Activated CD4-positive, alpha-beta T cell treated with anti-CD3 and anti-CD28 coated beads for 48 hours (primary cell): ENCODE measurements at regions not wholly inside any gene's neighbourhood (a gene's known extent, or its start where the extent isn't known, plus 50 kb on each side); places are given as distances from the start of the nearest gene placed in this dataset.
A peak's percentile ranks its signal among the peaks of the same experiment; 100 is the strongest.

Experiments used
- DNase-seq: peaks from one replicate; pipeline ENCODE4 v3.0.0-alpha.2; 2020

GRCh38 chr6:137352859-137353258, 133.7 kb upstream of the IFNGR1 start:
- DNase-seq: no peak

- DNase-seq: no peak
Observed at GRCh38 chr6:137351890-137352289, 132.7 kb upstream of the IFNGR1 start.

DNA sequence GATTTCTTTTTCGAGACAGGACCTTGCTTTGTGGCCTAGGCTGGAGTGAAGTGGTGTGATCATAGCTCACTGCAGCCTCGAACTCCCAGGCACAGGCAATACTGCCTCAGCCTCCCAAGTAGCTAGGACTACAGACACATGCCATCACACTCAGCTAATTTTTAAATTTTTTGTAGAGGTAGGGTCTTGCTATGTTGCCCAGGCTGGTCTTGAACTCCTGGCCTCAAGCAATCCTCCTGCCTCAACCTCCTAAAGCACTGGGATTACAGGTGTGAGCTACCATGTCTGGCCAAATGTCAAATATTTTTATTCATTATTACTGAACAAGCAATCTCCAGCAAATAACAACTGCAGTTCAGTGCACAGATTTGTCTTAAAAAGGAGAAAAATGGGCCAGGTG, 131.7 kb upstream of the IFNGR1 start:
- DNase-seq: no peak

GRCh38 chr6:137349856-137350830, 131.0 kb upstream of the IFNGR1 start:
- DNase-seq: no peak

GRCh38 chr6:137348777-137349176, 129.6 kb upstream of the IFNGR1 start:
- no peak for DNase-seq

- DNase-seq: no peak
Observed at GRCh38 chr6:137343241-137343640, 124.1 kb upstream of the IFNGR1 start.

- no peak for DNase-seq
Observed at GRCh38 chr6:137342607-137343190, 123.5 kb upstream of the IFNGR1 start.

GRCh38 chr6:137341681-137342195, 122.6 kb upstream of the IFNGR1 start:
- peak; percentile 43 for DNase-seq

- no peak for DNase-seq
Observed at GRCh38 chr6:137339929-137340559, 120.9 kb upstream of the IFNGR1 start.

DNA sequence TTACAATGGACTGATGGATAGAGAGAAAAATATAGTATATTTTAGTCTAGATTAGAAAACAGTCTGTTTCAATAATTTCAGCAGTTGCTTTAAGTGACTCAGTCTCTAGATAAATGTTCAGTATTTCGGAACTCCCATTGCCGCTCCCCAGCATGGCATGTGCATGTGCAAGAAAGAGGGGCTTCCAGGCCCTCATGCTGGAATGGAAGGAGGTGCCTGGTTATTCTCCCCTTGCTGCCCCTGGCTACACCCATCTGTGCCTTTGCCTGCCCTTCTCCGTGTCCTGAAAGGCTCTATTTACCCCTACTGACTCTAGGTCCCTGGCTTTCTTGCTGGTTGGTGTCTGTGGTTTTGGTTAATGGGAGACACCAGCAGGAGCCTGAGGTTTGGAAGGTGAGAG, 115.7 kb upstream of the IFNGR1 start:
- DNase-seq: no peak

DNA sequence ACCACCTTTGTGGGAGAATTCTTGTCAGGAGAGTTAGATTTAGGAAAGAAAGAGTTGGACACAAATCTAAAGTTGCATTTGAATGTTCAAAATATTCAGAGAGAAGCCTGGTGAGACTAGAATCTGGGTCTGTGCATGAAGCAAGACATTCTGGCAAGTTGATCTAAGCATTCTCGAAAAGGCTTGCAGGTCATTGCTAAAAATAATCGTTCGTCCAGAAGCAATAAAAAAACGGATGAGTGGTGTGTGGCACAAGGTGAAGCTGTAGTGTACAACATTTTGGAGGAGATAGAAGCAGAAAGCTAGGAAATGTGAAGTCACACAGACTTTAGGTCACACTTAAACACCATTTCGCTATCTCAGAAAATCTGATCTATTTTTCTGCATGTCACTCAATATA, 114.9 kb upstream of the IFNGR1 start:
- DNase-seq: no peak

DNA sequence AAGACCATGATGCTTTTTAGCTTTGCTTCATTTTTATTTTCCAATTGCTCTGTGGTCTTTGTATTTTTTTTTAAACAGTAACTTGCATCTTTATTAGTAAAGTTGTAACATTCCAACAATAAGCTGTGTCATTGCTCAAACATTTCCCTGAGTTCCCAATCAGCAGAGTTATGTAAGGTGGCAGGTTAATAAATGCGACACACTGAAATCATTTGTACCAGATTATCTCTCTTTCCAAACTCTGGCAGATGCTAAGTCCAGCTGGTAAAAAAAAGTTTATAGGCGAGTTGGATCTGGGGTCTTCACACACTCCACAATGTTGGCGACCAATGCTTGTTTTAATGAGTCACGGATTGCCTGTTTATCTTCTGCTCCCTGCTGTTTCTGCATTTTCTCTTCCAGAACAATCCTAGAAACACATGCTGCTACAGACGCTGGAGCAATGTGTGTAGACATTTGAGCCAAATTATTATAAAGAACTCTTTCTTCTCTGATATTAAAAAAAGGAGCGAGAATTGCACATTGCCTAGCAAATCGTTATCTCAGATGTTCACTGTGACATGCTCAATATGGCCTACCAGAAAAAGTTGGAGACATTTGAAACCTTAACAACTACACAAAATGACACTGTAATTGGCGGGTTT, 113.6 kb upstream of the IFNGR1 start:
- no peak for DNase-seq

DNA sequence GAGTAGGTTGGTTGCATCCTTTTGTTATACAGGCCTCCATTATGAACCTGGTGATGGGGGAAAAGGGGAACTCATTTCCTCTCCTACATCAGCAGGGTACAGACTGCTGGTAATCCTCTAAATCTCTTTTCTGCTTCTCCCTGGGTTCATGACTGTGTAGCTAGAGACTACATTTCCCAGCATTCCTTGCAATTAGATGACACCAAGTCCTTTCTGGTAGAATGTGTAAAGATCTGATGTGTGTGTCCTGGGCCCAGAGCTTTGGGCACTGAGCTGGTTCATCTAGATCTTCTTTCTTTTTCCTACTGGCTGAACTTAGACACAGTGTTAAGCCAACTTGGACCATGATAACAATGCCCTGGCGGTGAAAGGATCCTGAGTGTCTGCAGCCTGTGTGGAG, 104.7 kb upstream of the IFNGR1 start:
- no peak for DNase-seq

DNA sequence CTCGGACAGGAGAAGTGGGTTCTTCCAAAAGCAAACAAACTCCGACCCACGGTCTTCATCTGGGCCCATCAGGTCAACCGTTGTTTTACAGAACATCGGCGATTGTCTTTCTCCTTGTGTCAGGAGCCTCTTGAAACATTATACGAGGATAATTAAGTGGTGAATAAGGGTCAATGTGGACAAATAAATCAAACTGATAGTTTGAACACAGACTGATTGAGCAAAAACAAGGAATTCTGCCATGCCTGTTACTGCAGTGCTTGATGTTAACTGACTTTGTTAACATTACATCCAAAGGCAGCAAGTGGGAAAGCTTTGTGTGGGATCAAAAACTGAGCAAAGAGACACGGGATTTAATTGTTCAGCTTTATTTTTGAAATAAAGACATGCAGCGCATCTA, 101.1 kb upstream of the IFNGR1 start:
- DNase-seq: no peak

DNA sequence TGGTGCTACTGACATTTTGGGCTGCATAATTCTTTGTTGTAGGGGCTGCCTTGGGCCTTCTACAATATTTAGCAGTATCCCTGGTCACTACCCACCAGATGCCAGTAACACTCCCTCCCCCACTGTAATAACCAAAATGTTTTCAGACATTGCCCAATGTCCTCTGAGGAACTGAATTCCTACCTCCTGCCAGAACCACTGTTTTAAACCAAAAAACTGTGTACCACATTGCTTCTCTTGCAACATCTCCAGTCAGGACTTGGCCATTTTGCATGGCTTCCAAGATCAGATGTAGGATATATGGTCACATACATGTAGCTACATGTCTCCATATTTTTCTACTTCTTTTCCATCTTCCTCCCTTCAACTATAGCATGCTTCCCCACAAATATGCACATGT, 97.4 kb upstream of the IFNGR1 start:
- no peak for DNase-seq

GRCh38 chr6:137315081-137315480, 95.9 kb upstream of the IFNGR1 start:
- DNase-seq: no peak

GRCh38 chr6:137313928-137314855, 95.0 kb upstream of the IFNGR1 start:
- DNase-seq: peak; percentile 79

- no peak for DNase-seq
Observed at GRCh38 chr6:137313211-137313610, 94.0 kb upstream of the IFNGR1 start.

DNA sequence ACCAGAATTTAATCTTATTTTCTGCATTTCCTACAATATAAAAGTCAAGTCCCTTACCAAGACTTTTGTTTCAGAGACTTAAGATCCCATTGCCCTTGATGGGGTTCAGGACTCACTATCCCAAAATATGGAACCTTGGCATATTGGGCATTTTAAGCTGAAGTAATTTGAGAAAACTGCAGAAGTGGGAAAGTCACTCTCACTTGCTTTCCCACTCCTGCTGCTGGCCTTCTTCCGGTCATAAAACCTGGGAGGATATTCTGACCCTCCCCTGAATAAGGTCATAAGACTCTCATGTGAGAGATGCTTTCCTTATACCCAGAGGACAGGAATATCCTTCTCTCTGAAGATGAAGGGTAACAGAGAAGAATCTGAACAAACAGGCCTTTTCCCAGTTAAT, 92.8 kb upstream of the IFNGR1 start:
- no peak for DNase-seq

GRCh38 chr6:137309078-137309762, 90.0 kb upstream of the IFNGR1 start:
- DNase-seq: peak; percentile 9

GRCh38 chr6:137307163-137307854, 88.1 kb upstream of the IFNGR1 start:
- DNase-seq: no peak
